Fibroblast of skin of abdomen (primary cell): ENCODE measurements at regions not wholly inside any gene's neighbourhood (a gene's known extent, or its start where the extent isn't known, plus 50 kb on each side); places are given as distances from the start of the nearest gene placed in this dataset.
A peak's percentile ranks its signal among the peaks of the same experiment; 100 is the strongest.
"Not testable (repeated sequence)": the region's sequence is repeated elsewhere in the genome, so short reads cannot be mapped to it uniquely, and the experiment has no call there.

Experiments used
- DNase-seq: peaks from one replicate; pipeline ENCODE4 v3.0.0-alpha.2; 2013

GRCh38 chr2:200102971-200103370 lies 147.6 kb downstream of the MAIP1 start:
- DNase-seq = no peak

DNA sequence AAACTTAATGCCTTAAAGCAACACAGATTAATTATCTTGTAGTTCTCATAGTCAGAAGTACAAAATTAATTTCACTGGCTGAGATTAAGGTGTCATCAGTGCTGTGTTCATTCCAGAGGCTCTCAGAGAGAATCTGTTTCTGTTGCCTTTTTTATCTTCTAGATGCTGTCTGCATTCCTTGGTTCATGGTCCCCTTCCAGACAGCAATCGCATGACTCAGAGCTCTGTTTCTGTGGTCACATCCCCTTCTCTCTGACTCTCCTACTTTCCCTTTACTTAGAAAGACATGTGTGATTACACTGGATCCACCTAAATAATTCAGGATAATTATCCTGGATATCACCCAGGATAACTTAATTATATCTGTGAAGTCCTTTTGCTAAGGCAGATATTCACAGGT lies 148.6 kb downstream of the MAIP1 start:
- DNase-seq = peak; percentile 71

DNA sequence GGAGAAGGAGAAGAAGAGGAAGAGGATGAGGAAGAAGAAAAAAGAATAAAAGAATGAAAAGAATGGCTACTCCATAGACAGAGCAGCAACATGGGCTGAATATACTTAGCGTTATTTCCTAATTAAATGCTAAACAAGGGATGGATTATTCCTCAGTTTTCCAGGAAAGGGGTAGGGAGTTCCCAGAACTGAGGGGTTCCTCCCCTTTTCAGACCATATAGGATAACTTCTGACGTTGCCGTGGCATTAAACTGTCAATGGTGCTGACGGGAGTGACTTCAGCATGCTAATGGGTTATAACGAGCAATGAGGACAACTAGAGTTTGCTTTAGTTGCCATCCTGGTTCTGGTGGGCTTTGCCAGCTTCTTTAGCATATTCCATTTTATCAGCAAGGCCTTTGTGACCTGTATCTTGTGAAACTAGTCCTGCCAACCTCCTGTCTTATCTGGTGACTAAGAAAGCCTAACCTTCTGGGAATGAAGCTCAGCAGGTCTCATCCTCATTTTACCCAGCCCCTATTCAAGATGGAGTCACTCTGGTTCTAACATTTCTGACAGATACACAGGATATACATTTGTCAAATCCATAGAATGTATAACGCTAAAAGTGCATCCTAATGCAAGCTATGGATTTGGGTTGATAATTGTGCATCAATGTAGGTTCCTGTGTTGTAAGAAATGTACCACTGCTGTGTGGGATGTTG lies 152.3 kb downstream of the MAIP1 start:
- no peak for DNase-seq

DNA sequence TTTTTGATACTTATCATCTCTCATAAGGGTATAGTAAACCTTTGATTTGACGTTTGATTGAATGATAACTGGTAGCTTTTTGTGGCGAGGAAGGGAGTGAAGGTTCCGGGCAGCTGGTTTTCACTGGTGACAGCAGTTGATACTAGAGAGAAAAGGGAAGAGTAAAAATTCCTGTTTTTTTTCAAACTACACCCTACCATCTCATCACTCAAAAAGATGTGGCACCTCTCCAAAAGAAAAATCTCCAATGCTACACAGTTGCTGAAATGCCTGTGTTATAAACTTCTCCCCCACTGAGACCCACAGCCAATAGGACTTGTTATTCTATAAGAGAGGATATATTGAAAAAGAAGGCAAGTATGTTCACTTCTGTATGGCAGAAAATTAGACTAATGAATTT lies 154.0 kb downstream of the MAIP1 start:
- no peak for DNase-seq

DNA sequence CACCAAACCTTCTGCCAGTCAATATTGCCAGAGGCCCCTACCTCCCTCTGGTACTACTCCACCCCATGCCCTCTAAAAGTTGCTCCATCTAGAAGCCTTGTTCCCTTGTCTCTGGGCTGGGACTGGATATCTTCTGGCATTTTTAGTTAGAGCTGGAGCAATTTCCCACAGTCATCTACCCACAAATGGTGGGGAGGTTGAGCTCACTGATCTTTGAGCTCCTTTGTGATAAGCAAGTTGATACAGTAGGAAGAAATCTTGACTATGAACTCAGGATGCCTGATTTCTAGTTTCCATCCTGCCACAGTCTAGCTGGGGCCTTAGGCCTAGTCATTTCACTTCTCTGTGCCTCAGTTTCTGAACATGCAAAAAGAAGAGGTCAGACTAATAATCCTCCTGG lies 155.0 kb downstream of the MAIP1 start:
- no peak for DNase-seq

DNA sequence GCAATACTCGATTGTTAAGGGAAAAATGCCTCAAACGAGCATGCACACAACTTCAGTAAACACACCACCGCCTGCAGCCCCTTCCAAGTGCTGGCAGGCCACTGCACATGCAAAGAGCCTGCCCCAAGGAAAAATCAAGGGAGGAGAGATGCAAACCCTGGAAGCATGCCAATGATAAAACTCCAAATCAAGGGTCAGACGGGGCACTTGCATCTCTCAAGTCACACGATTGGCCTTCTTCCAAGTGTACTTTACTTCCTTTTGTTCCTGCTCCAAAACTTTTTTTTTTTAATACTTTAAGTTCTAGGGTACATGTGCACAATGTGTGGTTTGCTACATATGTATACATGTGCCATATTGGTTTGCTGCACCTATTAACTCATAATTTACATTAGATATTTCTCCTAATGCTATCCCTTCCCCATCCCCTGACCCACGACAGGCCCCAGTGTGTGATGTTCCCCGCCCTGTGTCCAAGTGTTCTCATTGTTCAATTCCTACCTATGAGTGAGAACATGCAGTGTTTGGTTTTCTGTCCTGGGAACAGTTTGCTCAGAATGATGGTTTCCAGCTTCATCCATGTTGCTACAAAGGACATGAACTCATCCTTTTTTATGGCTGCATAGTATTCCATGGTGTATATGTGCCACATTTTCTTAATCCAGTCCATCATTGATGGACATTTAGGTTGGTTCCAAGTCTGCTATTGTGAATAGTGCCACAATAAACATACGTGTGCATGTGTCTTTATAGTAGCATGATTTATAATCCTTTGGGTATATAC lies 157.8 kb downstream of the MAIP1 start:
- DNase-seq = not testable (repeated sequence)

DNA sequence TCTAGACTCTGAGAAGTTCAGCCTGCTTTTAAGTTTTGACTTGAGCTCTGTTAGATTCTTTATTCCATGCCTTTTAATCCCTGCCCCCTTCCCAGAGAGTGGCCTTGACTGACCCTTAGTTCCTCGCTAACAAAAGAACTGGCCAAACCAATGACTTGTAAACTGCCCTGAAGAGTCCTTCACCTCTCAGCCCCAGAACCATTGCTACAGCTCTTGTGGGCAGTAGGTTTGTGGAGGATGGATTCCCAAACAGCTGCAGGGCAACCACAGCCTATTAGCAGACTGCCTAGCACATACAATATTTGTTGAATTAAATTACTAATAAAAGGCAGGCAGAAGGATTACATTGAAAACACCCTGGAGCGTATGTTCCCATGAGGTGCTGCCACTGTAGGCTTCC lies 163.9 kb downstream of the MAIP1 start:
- no peak for DNase-seq

- peak; percentile 23 for DNase-seq
These were observed 166.5 kb downstream of the MAIP1 start for GRCh38 chr2:200121931-200122330.

- DNase-seq = no peak
These were observed 167.3 kb downstream of the MAIP1 start for GRCh38 chr2:200122683-200123082.

GRCh38 chr2:200124665-200125368 lies 169.4 kb downstream of the MAIP1 start:
- DNase-seq = not testable (repeated sequence)

- DNase-seq = no peak
These were observed 170.3 kb downstream of the MAIP1 start for GRCh38 chr2:200125444-200126284.

- not testable (repeated sequence) for DNase-seq
These were observed 170.9 kb downstream of the MAIP1 start for GRCh38 chr2:200126285-200126670.

GRCh38 chr2:200126680-200127079 lies 171.3 kb downstream of the MAIP1 start:
- not testable (repeated sequence) for DNase-seq

GRCh38 chr2:200127848-200128247 lies 172.5 kb downstream of the MAIP1 start:
- peak; percentile 80 for DNase-seq

- DNase-seq = no peak
These were observed 172.9 kb downstream of the MAIP1 start for GRCh38 chr2:200128296-200128695.

- DNase-seq = no peak
These were observed 174.5 kb downstream of the MAIP1 start for GRCh38 chr2:200129721-200130462.

- peak; percentile 61 for DNase-seq
These were observed 175.4 kb downstream of the MAIP1 start for GRCh38 chr2:200130762-200131166.

GRCh38 chr2:200131307-200131706 lies 175.2 kb upstream of the SPATS2L start:
- peak; percentile 68 for DNase-seq

DNA sequence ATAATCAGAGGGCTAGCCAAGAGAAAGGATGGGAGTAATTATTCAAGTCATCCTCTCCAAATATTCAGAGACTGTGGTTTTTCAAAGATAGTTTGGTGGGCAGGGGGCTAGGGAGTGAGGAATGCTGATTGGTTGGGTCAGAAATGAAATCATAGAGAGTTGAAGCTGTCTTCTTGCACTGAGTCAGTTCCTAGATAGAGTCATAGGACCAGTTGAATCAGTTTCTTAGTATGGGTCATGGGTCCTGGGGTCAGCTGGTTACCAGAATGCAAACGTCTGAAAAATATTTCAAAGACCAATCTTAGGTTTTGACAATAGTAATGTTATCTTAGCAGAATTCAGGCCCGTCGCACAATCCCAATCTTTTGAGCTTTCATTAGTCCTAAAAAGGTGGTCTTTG lies 171.4 kb upstream of the SPATS2L start:
- DNase-seq = no peak

- no peak for DNase-seq
These were observed 169.8 kb upstream of the SPATS2L start for GRCh38 chr2:200136655-200137054.

- no peak for DNase-seq
These were observed 169.2 kb upstream of the SPATS2L start for GRCh38 chr2:200137271-200137670.

GRCh38 chr2:200137691-200138090 lies 168.8 kb upstream of the SPATS2L start:
- no peak for DNase-seq
